DMS53 treated with DMSO at 0.1 percent for 48 hours (cell line): ENCODE measurements at regions not wholly inside any gene's neighbourhood (a gene's known extent, or its start where the extent isn't known, plus 50 kb on each side); places are given as distances from the start of the nearest gene placed in this dataset.

Experiments
- DNase-seq: peaks from one replicate; lab custom pipeline; 2025; ENCODE audit not compliant: unreplicated experiment; lab: John Stamatoyannopoulos, UW

- DNase-seq, result no peak
Measured at GRCh38 chr6:141028791-141029280, 1103.9 kb upstream of the GJE1 start.

GRCh38 chr6:141026504-141026903 is 1106.2 kb upstream of the GJE1 start:
- peak; percentile 75 for DNase-seq

GRCh38 chr6:141024526-141024925 is 1108.2 kb upstream of the GJE1 start:
- DNase-seq, result no peak

GRCh38 chr6:141017941-141018340 is 1114.8 kb upstream of the GJE1 start:
- no peak for DNase-seq

GRCh38 chr6:141000917-141001316 is 1131.8 kb upstream of the GJE1 start:
- no peak for DNase-seq

GRCh38 chr6:140993515-140993914 is 1139.2 kb upstream of the GJE1 start:
- DNase-seq, result no peak

- no peak for DNase-seq
Measured at GRCh38 chr6:140992678-140993077, 1140.0 kb upstream of the GJE1 start.

GRCh38 chr6:140988780-140989179 is 1143.9 kb upstream of the GJE1 start:
- no peak for DNase-seq

GRCh38 chr6:140987364-140988155 is 1145.2 kb upstream of the GJE1 start:
- DNase-seq, result no peak

- DNase-seq, result no peak
Measured at GRCh38 chr6:140985679-140986275, 1146.9 kb upstream of the GJE1 start.

GRCh38 chr6:140980265-140980887 is 1152.3 kb upstream of the GJE1 start:
- no peak for DNase-seq

- DNase-seq, result no peak
Measured at GRCh38 chr6:140979642-140980091, 1153.1 kb upstream of the GJE1 start.

- no peak for DNase-seq
Measured at GRCh38 chr6:140977403-140977802, 1155.3 kb upstream of the GJE1 start.

- no peak for DNase-seq
Measured at GRCh38 chr6:140976806-140977205, 1155.9 kb upstream of the GJE1 start.

GRCh38 chr6:140970485-140970884 is 1162.2 kb upstream of the GJE1 start:
- DNase-seq, result no peak

- no peak for DNase-seq
Measured at GRCh38 chr6:140968062-140968461, 1164.7 kb upstream of the GJE1 start.

- DNase-seq, result no peak
Measured at GRCh38 chr6:140966676-140967075, 1166.0 kb upstream of the GJE1 start.

- no peak for DNase-seq
Measured at GRCh38 chr6:140960566-140960965, 1172.2 kb upstream of the GJE1 start.

- no peak for DNase-seq
Measured at GRCh38 chr6:140957386-140957785, 1175.3 kb upstream of the GJE1 start.

- DNase-seq, result no peak
Measured at GRCh38 chr6:140956571-140957369, 1176.0 kb upstream of the GJE1 start.

GRCh38 chr6:140940251-140940925 is 1192.3 kb upstream of the GJE1 start:
- no peak for DNase-seq
